CD14-positive monocyte (primary cell): ENCODE measurements at regions not wholly inside any gene's neighbourhood (a gene's known extent, or its start where the extent isn't known, plus 50 kb on each side); places are given as distances from the start of the nearest gene placed in this dataset.

Experiments used
- DNase-seq, 3 donors: peaks; one replicate each; pipeline ENCODE4 v3.0.0-alpha.2; 2011 to 2022
- H2AFZ ChIP-seq: 2 replicates; pipeline ENCODE4 v1.6.0; 2012; ENCODE audit warnings: mild to moderate bottlenecking, low read depth, low read length, inconsistent platforms; ENCODE audit not compliant: insufficient read depth, poor library complexity, severe bottlenecking
- H3K27ac ChIP-seq, 2 donors: 1 replicate in 1 of 2; 2 replicates in 1 of 2; pipeline ENCODE4 v1.5.1; 2012 to 2013; ENCODE audit warnings: low read length in 2 of 2, control low read depth in 1 of 2, inconsistent platforms in 1 of 2, low read depth in 1 of 2, mild to moderate bottlenecking in 1 of 2
- H3K27me3 ChIP-seq, 2 donors: one replicate each; pipeline versions ENCODE4 v1.6.0 to v1.6.1; 2011 to 2013; ENCODE audit warnings: low read length in 2 of 2; ENCODE audit not compliant: control insufficient read depth in 2 of 2, insufficient read depth in 2 of 2
- H3K36me3 ChIP-seq, 2 donors: replicated peaks in 1 of 2; 1 replicate in 1 of 2; 2 replicates in 1 of 2; pipeline versions ENCODE4 v1.5.1 to v1.6.1; 2012 to 2013; ENCODE audit warnings: low read length in 2 of 2, control low read depth in 1 of 2, inconsistent platforms in 1 of 2, mild to moderate bottlenecking in 1 of 2; ENCODE audit not compliant: insufficient read depth in 2 of 2, control insufficient read depth in 1 of 2
- H3K4me1 ChIP-seq, 2 donors: 1 replicate in 1 of 2; 2 replicates in 1 of 2; pipeline versions ENCODE4 v1.5.1 to v1.6.1; 2012 to 2013; ENCODE audit warnings: low read length in 2 of 2, control low read depth in 1 of 2, inconsistent platforms in 1 of 2, mild to moderate bottlenecking in 1 of 2, moderate library complexity in 1 of 2; ENCODE audit not compliant: insufficient read depth in 2 of 2, control insufficient read depth in 1 of 2
- H3K4me2 ChIP-seq: replicated peaks from 2 replicates; pipeline ENCODE3; 2012; ENCODE audit warnings: low read length, moderate library complexity, mild to moderate bottlenecking; ENCODE audit not compliant: poor library complexity, severe bottlenecking; ENCODE audit errors: extremely low read depth
- H3K4me3 ChIP-seq, 3 experiments: fragments of 200-600 bp in 1 of 3; sonication (generic) in 1 of 3; replicated peaks in 1 of 3; 1 replicate in 2 of 3; 2 replicates in 1 of 3; pipeline ENCODE4 v1.5.1; 2011 to 2013; ENCODE audit warnings: low read length in 3 of 3, mild to moderate bottlenecking in 3 of 3, control low read depth in 2 of 3, low read depth in 2 of 3, inconsistent platforms in 1 of 3, moderate library complexity in 1 of 3
- H3K79me2 ChIP-seq: 2 replicates; pipeline ENCODE4 v1.6.0; 2012; ENCODE audit warnings: mild to moderate bottlenecking, control low read depth, inconsistent platforms, low read length, moderate library complexity; ENCODE audit not compliant: insufficient read depth
- H3K9ac ChIP-seq: 2 replicates; pipeline ENCODE4 v1.6.0; 2017; ENCODE audit warnings: low read length, mild to moderate bottlenecking; ENCODE audit not compliant: insufficient read depth, poor library complexity, severe bottlenecking
- H3K9me3 ChIP-seq, 2 donors: replicated peaks in 1 of 2; 1 replicate in 1 of 2; 2 replicates in 1 of 2; pipeline versions ENCODE4 v1.5.1 to v1.6.1; 2012 to 2013; ENCODE audit warnings: low read length in 2 of 2, control low read depth in 1 of 2; ENCODE audit not compliant: control insufficient read depth in 1 of 2, insufficient read depth in 1 of 2
- H4K20me1 ChIP-seq: 2 replicates; pipeline ENCODE4 v1.6.0; 2012; ENCODE audit warnings: mild to moderate bottlenecking, low read length, control low read depth, moderate library complexity; ENCODE audit not compliant: insufficient read depth
- H3K27ac Mint-ChIP-seq, 7 donors: one replicate each; pipeline ENCODE4 v1.8.0; 2020; ENCODE audit warnings: mild to moderate bottlenecking in 7 of 7, mixed read lengths in 7 of 7, moderate library complexity in 6 of 7, inconsistent platforms in 2 of 7
- H3K27me3 Mint-ChIP-seq, 3 donors: one replicate each; pipeline ENCODE4 v1.8.0; 2021 to 2022; ENCODE audit warnings: low read depth in 3 of 3, mild to moderate bottlenecking in 3 of 3, mixed read lengths in 3 of 3, moderate library complexity in 3 of 3, inconsistent platforms in 1 of 3
- H3K36me3 Mint-ChIP-seq, 2 donors: one replicate each; pipeline ENCODE4 v1.8.0; 2020; ENCODE audit warnings: mixed read lengths in 2 of 2, inconsistent platforms in 1 of 2, mild to moderate bottlenecking in 1 of 2
- H3K4me1 Mint-ChIP-seq: one replicate; pipeline ENCODE4 v1.8.0; 2020; ENCODE audit warnings: mild to moderate bottlenecking, mixed read lengths
- H3K4me3 Mint-ChIP-seq, 2 donors: one replicate each; pipeline ENCODE4 v1.8.0; 2020; ENCODE audit warnings: mild to moderate bottlenecking in 2 of 2, mixed read lengths in 2 of 2, moderate library complexity in 1 of 2
- H3K9me3 Mint-ChIP-seq, 7 donors: one replicate each; pipeline ENCODE4 v1.8.0; 2020 to 2022; ENCODE audit warnings: mixed read lengths in 7 of 7, mild to moderate bottlenecking in 6 of 7, moderate library complexity in 6 of 7, inconsistent platforms in 2 of 7
- CTCF ChIP-seq: fragments of 200-600 bp; IDR thresholded peaks from one replicate; pipeline ENCODE4 v1.8.0; 2022; ENCODE audit warnings: antibody characterized with exemption, mild to moderate bottlenecking
- WGBS: methylation state at CpG from one replicate; pipeline ENCODE4 v1.1.5; 2013; ENCODE audit warnings: missing lambda C conversion rate; ENCODE audit not compliant: insufficient coverage; 5-methylcytosine and 5-hydroxymethylcytosine counted together
- intact Hi-C, 2 donors: fragments of 100-400 bp; cut with micrococcal nuclease; formaldehyde crosslinking; loops; one replicate each; pipeline versions ENCODE4 v1.15.0 to v1.15.1; 2023

GRCh38 chr17:79518585-79519523 lies 92.0 kb downstream of the RBFOX3 start:
- H3K27me3 Mint-ChIP-seq = peaks cover 7 to 28% (median 17%) of the 10 kb centered on the region in 3 donors
- H3K4me1 Mint-ChIP-seq = no peaks in the 10 kb centered on the region
- Histone ChIP-seq H3K9ac (no peak overlapping the region), H3K4me2 (no peak overlapping the region), H3K79me2 (no peaks in the 10 kb centered on the region), H3K4me3 (no peak overlapping the region), H3K4me1 (no peaks in the 10 kb centered on the region), H2AFZ (no peak overlapping the region), H3K27me3 (peaks cover 0 to 17% of the 10 kb centered on the region in 2 donors), H4K20me1 (no peaks in the 10 kb centered on the region), H3K9me3 (peaks cover 0 to 6% of the 10 kb centered on the region in 2 donors), H3K27ac (no peak overlapping the region), H3K36me3 (no peaks in the 10 kb centered on the region)
- H3K27ac Mint-ChIP-seq = no peak overlapping the region
- no peak for DNase-seq
- no peak for TF ChIP-seq CTCF
- no peak overlapping the region for H3K4me3 Mint-ChIP-seq
- intact Hi-C loops = no loop called here
- peaks cover 0 to 7% (median 4%) of the 10 kb centered on the region in 7 donors for H3K9me3 Mint-ChIP-seq
- WGBS = 23% methylated on average over 29 of the region's 31 CpGs
- H3K36me3 Mint-ChIP-seq = no peaks in the 10 kb centered on the region

GRCh38 chr17:79517827-79518584 lies 92.8 kb downstream of the RBFOX3 start:
- Histone ChIP-seq H3K4me3 (no peak overlapping the region), H3K79me2 (no peaks in the 10 kb centered on the region), H3K36me3 (no peaks in the 10 kb centered on the region), H3K27me3 (peaks cover 0 to 17% of the 10 kb centered on the region in 2 donors), H3K9me3 (peaks cover 7 to 14% of the 10 kb centered on the region in 2 donors), H2AFZ (no peak overlapping the region), H3K4me1 (no peaks in the 10 kb centered on the region), H4K20me1 (no peaks in the 10 kb centered on the region), H3K4me2 (no peak overlapping the region), H3K27ac (no peak overlapping the region), H3K9ac (no peak overlapping the region)
- Mint-ChIP-seq H3K27me3 (peaks cover 7 to 28% (median 21%) of the 10 kb centered on the region in 3 donors), H3K4me1 (no peaks in the 10 kb centered on the region), H3K36me3 (no peaks in the 10 kb centered on the region), H3K9me3 (peaks cover 2 to 14% (median 5%) of the 10 kb centered on the region in 7 donors), H3K27ac (no peak overlapping the region), H3K4me3 (no peak overlapping the region)
- no peak for TF ChIP-seq CTCF
- 71% methylated on average over 13 of the region's 24 CpGs for WGBS
- intact Hi-C loops = no loop called here
- no peak for DNase-seq
